ENCODE measurements at regions not wholly inside any gene's neighbourhood (a gene's known extent, or its start where the extent isn't known, plus 50 kb on each side); places are given as distances from the start of the nearest gene placed in this dataset.

DNA sequence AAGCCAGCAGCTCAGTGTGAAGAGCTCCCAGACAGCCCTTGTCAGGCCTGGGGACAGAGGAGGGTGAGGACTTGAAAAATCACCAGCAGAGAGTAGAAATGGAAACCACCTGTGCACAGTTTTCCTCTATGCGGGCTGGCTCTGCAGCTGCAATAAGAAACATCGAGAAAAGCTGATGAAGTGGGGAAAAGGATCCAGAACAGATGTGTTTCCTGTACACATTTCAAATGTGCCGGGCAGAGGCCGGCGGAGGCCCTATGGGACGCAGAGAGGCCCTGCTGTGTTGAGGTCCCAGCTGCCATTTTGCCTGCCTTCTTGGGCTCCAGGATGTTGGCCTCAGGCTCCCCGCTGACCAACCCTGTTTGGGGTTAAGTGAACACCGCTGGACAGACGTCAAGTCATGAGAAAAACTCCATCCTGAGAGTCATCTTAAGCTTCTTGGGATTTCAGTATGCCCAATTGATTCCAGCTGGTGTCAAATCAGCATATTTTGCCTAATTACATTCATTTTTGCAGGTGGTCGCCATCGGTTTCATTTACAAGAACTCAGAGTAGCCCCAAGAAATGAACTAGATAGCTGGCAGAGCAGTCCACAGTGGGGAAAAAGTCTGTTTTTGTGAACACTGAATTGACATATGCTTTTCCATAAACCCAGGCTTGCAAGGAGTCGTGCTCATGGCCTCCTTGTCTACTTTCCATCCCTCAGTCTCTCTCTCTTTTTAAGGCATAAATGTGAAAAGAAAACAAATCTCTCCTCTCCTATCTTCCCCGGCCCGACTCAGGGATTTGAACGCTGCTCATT, 150.4 kb upstream of the PHACTR3 start:
- TF ChIP-seq, protein P1, sequence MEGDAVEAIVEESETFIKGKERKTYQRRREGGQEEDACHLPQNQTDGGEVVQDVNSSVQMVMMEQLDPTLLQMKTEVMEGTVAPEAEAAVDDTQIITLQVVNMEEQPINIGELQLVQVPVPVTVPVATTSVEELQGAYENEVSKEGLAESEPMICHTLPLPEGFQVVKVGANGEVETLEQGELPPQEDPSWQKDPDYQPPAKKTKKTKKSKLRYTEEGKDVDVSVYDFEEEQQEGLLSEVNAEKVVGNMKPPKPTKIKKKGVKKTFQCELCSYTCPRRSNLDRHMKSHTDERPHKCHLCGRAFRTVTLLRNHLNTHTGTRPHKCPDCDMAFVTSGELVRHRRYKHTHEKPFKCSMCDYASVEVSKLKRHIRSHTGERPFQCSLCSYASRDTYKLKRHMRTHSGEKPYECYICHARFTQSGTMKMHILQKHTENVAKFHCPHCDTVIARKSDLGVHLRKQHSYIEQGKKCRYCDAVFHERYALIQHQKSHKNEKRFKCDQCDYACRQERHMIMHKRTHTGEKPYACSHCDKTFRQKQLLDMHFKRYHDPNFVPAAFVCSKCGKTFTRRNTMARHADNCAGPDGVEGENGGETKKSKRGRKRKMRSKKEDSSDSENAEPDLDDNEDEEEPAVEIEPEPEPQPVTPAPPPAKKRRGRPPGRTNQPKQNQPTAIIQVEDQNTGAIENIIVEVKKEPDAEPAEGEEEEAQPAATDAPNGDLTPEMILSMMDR (IDR thresholded peaks at IDR 0.05) = no peak
- no peak for TF ChIP-seq POLR2A (IDR thresholded peaks at IDR 0.05)
- intact Hi-C loops (cut with DNase I; ENCODE audit: low total_unique reads) = no loop called here
- Histone ChIP-seq H3K27ac (no peak overlapping the region), H3K9me3 (no peaks in the 10 kb centered on the region), H3K36me3 (ENCODE audit: low read depth, missing control alignments) (no peaks in the 10 kb centered on the region), H3K4me3 (no peak overlapping the region), H3K4me1 (peaks cover 18% of the 10 kb centered on the region), H3K27me3 (no peaks in the 10 kb centered on the region)
- 87 to 96% methylated on average over 15 of the region's 15 CpGs for WGBS, 2 donors
- DNase-seq = no peak

DNA sequence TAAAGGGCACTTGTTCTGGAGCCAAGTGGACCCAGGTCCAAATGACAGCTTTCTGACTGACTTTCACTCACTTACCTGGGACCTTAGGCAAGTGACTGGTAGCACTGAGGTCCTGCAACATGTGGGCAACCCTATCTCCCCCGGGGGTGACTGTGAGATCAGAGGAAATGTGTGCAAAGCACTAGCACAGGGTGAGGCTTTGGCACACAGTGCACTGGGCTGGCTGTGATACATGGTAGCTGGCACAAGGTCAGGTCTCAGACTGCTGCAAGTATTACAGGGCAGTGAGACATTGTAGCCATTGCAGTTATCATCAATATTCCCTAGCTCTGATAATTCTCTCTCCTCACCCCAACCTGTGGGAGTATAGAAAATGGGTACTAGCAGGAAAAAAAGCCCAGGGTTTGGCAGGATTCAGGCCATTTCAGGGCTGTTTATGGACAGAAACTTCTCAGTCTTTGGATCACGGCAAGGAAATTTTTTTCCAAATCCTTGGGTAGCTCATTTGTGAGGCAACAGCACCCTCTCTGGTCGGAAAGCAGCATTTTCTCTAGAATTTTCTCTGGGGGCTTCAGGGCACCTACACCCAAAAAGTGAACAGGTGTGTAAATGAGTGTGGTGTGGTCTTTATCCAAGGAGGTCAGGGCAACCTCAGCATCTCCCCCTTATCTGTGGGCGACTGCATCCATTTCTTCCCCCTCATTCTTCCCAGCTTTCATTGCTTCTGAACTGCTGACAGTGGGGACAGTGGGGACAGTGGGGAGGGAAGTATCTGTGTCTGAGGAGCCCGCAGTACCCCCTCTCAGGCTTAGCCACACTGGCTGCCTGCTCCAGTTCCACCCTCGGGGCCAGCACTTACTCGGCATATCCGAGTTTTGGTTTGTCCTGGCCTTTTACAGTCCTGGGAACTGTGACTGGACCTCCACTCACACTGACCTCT, 148.7 kb upstream of the PHACTR3 start:
- intact Hi-C loops (cut with DNase I; ENCODE audit: low total_unique reads) = no loop called here
- H3K27me3 ChIP-seq = no peaks in the 10 kb centered on the region
- H3K36me3 ChIP-seq (ENCODE audit: low read depth, missing control alignments) = no peaks in the 10 kb centered on the region
- TF ChIP-seq, protein P1 (IDR thresholded peaks at IDR 0.05) = peak; percentile 41 to 61 (median 58)
- TF ChIP-seq POLR2A (IDR thresholded peaks at IDR 0.05) = no peak
- 30 to 47% methylated on average over 7 to 8 of the region's 8 CpGs for WGBS, 2 donors
- H3K27ac ChIP-seq = peak overlapping the region; percentile 67 to 83
- peaks cover 18% of the 10 kb centered on the region for H3K4me1 ChIP-seq
- H3K4me3 ChIP-seq = no peak overlapping the region
- DNase-seq = peak; percentile 91
- H3K9me3 ChIP-seq = no peaks in the 10 kb centered on the region

DNA sequence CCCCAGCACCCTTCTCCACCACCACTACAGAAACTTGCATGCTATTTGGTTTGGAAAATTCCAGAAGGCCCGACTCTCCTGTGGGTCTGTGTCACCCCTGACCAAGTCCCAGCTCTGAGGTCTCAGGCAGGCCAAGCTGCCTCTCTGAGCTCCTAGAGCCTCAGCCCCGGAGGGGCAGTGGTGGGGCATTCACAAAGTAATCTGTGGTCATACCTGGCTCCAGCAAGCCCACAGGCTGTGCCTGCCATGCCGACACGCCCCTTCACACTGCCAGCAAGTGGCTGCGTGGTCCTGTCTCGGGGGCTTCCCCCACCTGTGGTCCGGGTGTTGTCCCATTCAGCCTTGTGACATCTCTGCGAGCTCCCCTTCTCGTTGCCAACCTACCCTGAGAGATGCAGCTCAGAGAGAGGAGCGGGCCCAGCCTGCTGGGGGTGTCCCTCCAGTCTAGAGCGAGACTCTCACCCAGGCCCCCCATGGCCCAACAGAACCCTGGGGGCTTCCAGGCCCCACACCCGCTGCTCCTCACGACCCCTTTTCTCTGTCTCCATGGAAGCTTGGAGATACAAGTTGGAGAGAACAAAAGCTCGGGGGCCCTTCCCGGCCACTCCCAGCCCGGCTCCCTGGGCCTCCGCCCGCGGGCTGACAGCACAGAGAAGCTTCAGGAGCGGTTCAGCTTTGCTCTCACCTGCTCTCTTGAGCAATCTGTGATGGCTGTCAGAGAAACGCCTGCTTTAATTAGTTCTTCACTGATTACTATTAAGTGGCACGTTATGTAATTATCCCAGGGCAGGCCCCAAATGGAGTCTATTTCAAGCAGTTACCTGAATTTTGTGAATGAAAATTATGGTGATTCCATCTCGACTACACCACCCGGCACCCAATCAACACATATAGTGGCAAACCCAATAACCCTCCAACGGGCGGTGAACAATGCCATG, 147.7 kb upstream of the PHACTR3 start:
- TF ChIP-seq, protein P1 (IDR thresholded peaks at IDR 0.05) = no peak
- no peaks in the 10 kb centered on the region for H3K27me3 ChIP-seq
- no peaks in the 10 kb centered on the region for H3K36me3 ChIP-seq (ENCODE audit: low read depth, missing control alignments)
- WGBS, 2 donors = 83 to 86% methylated on average over 18 to 26 of the region's 26 CpGs
- peaks cover 25% of the 10 kb centered on the region for H3K4me1 ChIP-seq
- DNase-seq = no peak
- H3K27ac ChIP-seq = peak overlapping the region; percentile 67 to 83
- H3K4me3 ChIP-seq = no peak overlapping the region
- intact Hi-C loops (cut with DNase I; ENCODE audit: low total_unique reads) = no loop called here
- H3K9me3 ChIP-seq = no peaks in the 10 kb centered on the region

DNA sequence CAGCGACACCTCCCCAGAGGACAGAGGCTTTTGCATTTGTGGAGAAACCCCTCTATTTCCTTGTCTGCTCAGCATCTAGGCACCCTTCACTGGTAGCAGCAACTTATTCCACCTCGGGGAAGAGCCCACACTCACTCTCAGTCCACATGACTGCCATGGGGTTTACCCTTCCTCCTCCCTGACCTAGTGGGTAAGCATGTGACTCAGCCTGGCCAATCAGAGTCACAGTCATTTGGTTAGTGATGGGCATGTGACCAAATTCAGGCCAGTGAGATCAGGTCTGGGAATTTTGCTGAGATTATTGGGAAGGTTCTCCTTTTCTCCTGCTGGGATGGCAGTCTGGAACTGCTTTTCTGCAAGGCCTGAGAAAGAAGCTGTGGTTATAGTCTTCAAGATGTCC, 145.7 kb upstream of the PHACTR3 start:
- H3K4me3 ChIP-seq = no peak overlapping the region
- no peaks in the 10 kb centered on the region for H3K27me3 ChIP-seq
- no peaks in the 10 kb centered on the region for H3K36me3 ChIP-seq (ENCODE audit: low read depth, missing control alignments)
- no peak for DNase-seq
- 92 to 98% methylated on average over 2 of the region's 2 CpGs for WGBS, 2 donors
- no peak for TF ChIP-seq POLR2A (IDR thresholded peaks at IDR 0.05)
- TF ChIP-seq, protein P1 (IDR thresholded peaks at IDR 0.05) = no peak
- H3K9me3 ChIP-seq = no peaks in the 10 kb centered on the region
- intact Hi-C loops (cut with DNase I; ENCODE audit: low total_unique reads) = no loop called here
- H3K4me1 ChIP-seq = peaks cover 25% of the 10 kb centered on the region
- H3K27ac ChIP-seq = peak overlapping the region in 1 of 2 donors; percentile 43

All from testis (tissue), 2 donors.